Caco-2 (cell line): ENCODE measurements at regions not wholly inside any gene's neighbourhood (a gene's known extent, or its start where the extent isn't known, plus 50 kb on each side); places are given as distances from the start of the nearest gene placed in this dataset.

Experiments used
- BruUV-seq: library from RNA; stranded (reverse); fragments of 400-500 nt; replicated peaks from 2 replicates; lab custom pipeline; 2021; lab: Mats Ljungman, UMichigan
- CTCF ChIA-PET: fragments of 300-600 bp; sonication (Branson Sonifier 250); formaldehyde crosslinking; loops from one replicate; lab custom pipeline; 2022; ENCODE audit warnings: antibody characterized with exemption; lab: Charles Lee
- POLR2A ChIA-PET: fragments of 300-600 bp; sonication (Branson Sonifier 250); formaldehyde crosslinking; loops from one replicate; lab custom pipeline; 2022; ENCODE audit warnings: antibody characterized with exemption; lab: Charles Lee
- DNase-seq, 2 experiments: peaks; one replicate each; pipeline versions ENCODE4 v3.0.0 to v3.0.0-alpha.2; 2020 to 2022
- H3K27me3 ChIP-seq: replicated peaks from 2 replicates; pipeline ENCODE4 v1.6.0; 2011; ENCODE audit warnings: low read length; ENCODE audit not compliant: control insufficient read depth, insufficient read depth
- H3K36me3 ChIP-seq: 2 replicates; pipeline ENCODE4 v1.5.1; 2011; ENCODE audit warnings: low read length; ENCODE audit not compliant: control insufficient read depth, insufficient read depth
- H3K4me1 ChIP-seq: fragments of 250-450 bp; sonication (Bioruptor Pico); 2 replicates; pipeline ENCODE4 v1.5.1; 2020; ENCODE audit warnings: mild to moderate bottlenecking
- H3K4me3 ChIP-seq: 2 replicates; pipeline ENCODE4 v1.5.1; 2011; ENCODE audit warnings: low read depth, mild to moderate bottlenecking, control low read depth, low read length
- H3K9me3 ChIP-seq: fragments of 250-450 bp; sonication (Bioruptor Pico); 2 replicates; pipeline ENCODE4 v1.5.1; 2020; ENCODE audit warnings: mild to moderate bottlenecking, moderate library complexity
- H3K27ac Mint-ChIP-seq: one replicate; pipeline ENCODE4 v1.8.0; 2022; ENCODE audit warnings: mixed read lengths; ENCODE audit not compliant: unreplicated experiment
- H3K27me3 Mint-ChIP-seq: one replicate; pipeline ENCODE4 v1.8.0; 2022; ENCODE audit warnings: mixed read lengths; ENCODE audit not compliant: insufficient read depth, unreplicated experiment
- H3K36me3 Mint-ChIP-seq: one replicate; pipeline ENCODE4 v1.8.0; 2022; ENCODE audit warnings: mild to moderate bottlenecking, mixed read lengths; ENCODE audit not compliant: insufficient read depth, unreplicated experiment
- H3K4me1 Mint-ChIP-seq: one replicate; pipeline ENCODE4 v1.8.0; 2022; ENCODE audit warnings: low read depth, mixed read lengths; ENCODE audit not compliant: unreplicated experiment
- H3K4me3 Mint-ChIP-seq: one replicate; pipeline ENCODE4 v1.8.0; 2022; ENCODE audit warnings: mild to moderate bottlenecking, moderate library complexity, mixed read lengths; ENCODE audit not compliant: unreplicated experiment
- H3K9me3 Mint-ChIP-seq: one replicate; pipeline ENCODE4 v1.8.0; 2022; ENCODE audit warnings: mixed read lengths; ENCODE audit not compliant: unreplicated experiment
- intact Hi-C: fragments of 100-400 bp; cut with micrococcal nuclease; formaldehyde crosslinking; loops from one replicate; pipeline ENCODE4 v1.10.0; 2022; ENCODE audit not compliant: unreplicated experiment
- TF ChIP-seq, protein P1 (sequence below), 2 experiments: fragments of 200-600 bp in 1 of 2; IDR thresholded peaks; 1 replicate in 1 of 2; 2 replicates in 1 of 2; pipeline versions ENCODE4 v1.5.1 to v1.8.0; 2011 to 2022; ENCODE audit warnings: antibody characterized with exemption in 1 of 2, control low read depth in 1 of 2, inconsistent platforms in 1 of 2, low read depth in 1 of 2, low read length in 1 of 2, mild to moderate bottlenecking in 1 of 2, moderate library complexity in 1 of 2; ENCODE audit not compliant: insufficient read depth in 1 of 2, severe bottlenecking in 1 of 2, unreplicated experiment in 1 of 2

DNA sequence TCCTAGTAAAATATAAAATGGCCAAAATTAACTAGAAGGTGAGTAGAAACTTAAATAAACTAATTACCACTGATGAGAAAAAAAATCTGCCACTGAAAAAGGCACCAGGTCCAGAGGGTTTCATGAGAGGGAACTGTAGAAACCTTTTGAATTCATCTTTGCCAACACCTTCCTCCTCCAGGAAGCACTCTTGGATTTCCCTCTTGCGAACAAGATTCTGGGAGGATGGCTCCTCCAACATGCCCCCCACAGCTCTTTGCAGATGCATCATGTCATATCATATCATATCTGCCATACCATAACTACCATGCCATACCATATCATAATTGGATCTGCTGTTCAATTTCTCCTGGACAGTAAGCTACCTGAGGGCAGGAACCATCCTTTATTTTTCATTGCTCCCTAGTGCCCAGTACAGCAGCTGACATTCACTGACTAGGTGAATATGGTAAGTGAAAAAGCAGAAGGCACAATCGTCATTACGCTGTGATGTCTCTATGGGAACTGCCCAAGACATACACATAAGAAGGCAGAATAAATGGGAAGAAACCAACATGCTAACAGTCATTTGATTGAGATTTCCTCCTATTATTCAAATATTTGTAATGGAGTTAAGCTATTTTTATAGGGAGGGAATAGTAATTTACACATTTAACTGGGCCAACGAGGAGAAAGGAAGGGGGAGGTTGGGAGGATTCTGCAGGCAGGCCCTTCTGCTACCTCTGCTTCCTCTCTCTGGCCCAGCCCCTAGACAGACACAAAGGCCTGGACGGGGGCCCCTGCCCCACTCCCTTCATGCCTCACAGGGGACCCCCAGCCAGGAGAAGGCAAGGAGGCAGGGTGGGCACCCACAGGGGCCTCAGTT lies 110.1 kb upstream of the SMURF2 start:
- Histone ChIP-seq H3K9me3 (no peaks in the 10 kb centered on the region), H3K27me3 (no peaks in the 10 kb centered on the region), H3K4me1 (no peaks in the 10 kb centered on the region), H3K36me3 (no peaks in the 10 kb centered on the region), H3K4me3 (no peak overlapping the region)
- intact Hi-C loops: loop anchor here (10.0 kb wide), 1 partner anchor 347 kb away; no protein-coding TSS in a partner anchor
- H3K4me1 Mint-ChIP-seq: no peaks in the 10 kb centered on the region
- no peaks in the 10 kb centered on the region for H3K27me3 Mint-ChIP-seq
- peak overlapping the region; percentile 51 for H3K4me3 Mint-ChIP-seq
- ChIA-PET CTCF (no interaction called here), POLR2A (no interaction called here)
- H3K27ac Mint-ChIP-seq: peak overlapping the region; percentile 97
- no peaks in the 10 kb centered on the region for H3K36me3 Mint-ChIP-seq
- DNase-seq: no peak
- H3K9me3 Mint-ChIP-seq: no peaks in the 10 kb centered on the region
- TF ChIP-seq, protein P1, sequence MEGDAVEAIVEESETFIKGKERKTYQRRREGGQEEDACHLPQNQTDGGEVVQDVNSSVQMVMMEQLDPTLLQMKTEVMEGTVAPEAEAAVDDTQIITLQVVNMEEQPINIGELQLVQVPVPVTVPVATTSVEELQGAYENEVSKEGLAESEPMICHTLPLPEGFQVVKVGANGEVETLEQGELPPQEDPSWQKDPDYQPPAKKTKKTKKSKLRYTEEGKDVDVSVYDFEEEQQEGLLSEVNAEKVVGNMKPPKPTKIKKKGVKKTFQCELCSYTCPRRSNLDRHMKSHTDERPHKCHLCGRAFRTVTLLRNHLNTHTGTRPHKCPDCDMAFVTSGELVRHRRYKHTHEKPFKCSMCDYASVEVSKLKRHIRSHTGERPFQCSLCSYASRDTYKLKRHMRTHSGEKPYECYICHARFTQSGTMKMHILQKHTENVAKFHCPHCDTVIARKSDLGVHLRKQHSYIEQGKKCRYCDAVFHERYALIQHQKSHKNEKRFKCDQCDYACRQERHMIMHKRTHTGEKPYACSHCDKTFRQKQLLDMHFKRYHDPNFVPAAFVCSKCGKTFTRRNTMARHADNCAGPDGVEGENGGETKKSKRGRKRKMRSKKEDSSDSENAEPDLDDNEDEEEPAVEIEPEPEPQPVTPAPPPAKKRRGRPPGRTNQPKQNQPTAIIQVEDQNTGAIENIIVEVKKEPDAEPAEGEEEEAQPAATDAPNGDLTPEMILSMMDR (IDR thresholded peaks at IDR 0.05; ENCODE audit: insufficient read depth in 1 of 2, low read depth in 1 of 2, low read length in 1 of 2, severe bottlenecking in 1 of 2, unreplicated experiment in 1 of 2): no peak
- BruUV-seq: no TSS peak

DNA sequence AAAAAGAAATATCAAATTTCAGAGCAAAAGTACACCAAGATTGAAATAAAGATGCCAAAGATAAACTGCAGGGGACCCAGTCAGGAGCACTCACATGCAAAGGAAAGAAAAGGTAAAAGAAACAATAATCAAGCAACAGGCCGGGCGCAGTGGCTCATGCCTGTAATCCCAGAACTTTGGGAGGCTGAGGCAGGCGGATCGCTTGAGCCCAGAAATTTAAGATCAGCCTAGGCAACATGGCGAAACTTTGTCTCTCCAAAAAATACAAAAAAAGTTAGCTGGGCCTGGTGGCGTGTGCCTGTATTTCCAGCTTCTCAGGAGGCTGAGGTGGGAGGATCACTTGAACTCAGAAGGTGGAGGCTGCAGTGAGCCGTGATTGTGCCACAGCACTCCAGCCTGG lies 107.6 kb upstream of the SMURF2 start:
- Mint-ChIP-seq H3K4me1 (peaks cover 12% of the 10 kb centered on the region), H3K4me3 (no peak overlapping the region), H3K27ac (no peak overlapping the region), H3K36me3 (no peaks in the 10 kb centered on the region), H3K9me3 (no peaks in the 10 kb centered on the region), H3K27me3 (no peaks in the 10 kb centered on the region)
- Histone ChIP-seq H3K27me3 (no peaks in the 10 kb centered on the region), H3K36me3 (no peaks in the 10 kb centered on the region), H3K4me1 (no peaks in the 10 kb centered on the region), H3K4me3 (no peak overlapping the region), H3K9me3 (no peaks in the 10 kb centered on the region)
- intact Hi-C loops: loop anchor here (10.0 kb wide), 1 partner anchor 345 kb away; no protein-coding TSS in a partner anchor
- POLR2A ChIA-PET: no interaction called here
- no TSS peak for BruUV-seq
- TF ChIP-seq, protein P1 (IDR thresholded peaks at IDR 0.05; ENCODE audit: insufficient read depth in 1 of 2, low read depth in 1 of 2, low read length in 1 of 2, severe bottlenecking in 1 of 2, unreplicated experiment in 1 of 2): no peak
- DNase-seq: no peak
- CTCF ChIA-PET: interaction anchor here (0.5 kb wide), 1 partner anchor 68 kb away, joined by 3 read pairs; no protein-coding TSS in a partner anchor

DNA sequence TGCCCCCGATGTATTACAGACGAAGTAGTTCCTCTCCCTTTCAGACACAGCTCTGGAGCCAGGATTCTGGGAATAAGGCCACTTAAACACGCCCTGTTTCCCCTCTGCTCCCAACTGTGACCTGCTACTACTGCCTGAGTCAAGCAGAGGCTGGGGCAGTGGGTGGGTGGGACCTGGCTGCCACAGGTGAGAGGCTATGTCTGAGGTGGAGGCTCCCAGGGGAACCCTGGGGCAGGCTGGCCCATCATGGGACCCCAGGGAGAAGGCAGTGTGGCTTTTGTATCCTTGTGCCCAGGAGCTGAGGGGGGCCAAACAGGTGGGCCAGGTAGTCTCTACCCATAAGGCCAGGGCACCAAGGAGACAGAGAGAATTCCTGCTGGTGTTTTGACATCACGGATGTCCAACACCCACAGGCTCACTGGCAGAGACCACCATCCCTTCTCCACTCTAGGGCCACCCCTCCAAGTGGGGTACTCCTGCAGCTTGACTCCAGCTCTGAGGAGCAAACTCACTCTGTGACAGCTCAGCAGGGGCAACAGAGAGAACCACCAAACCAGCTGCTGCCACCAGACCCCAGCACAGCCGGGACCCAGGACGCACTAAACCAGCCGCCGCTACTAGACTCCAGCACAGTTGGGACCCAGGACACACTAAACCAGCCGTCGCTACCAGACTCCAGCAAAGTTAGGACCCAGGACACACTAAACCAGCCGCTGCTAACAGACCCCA lies 105.3 kb upstream of the SMURF2 start:
- no peaks in the 10 kb centered on the region for H3K36me3 Mint-ChIP-seq
- H3K27me3 Mint-ChIP-seq: no peaks in the 10 kb centered on the region
- no peak overlapping the region for H3K4me3 Mint-ChIP-seq
- H3K4me1 Mint-ChIP-seq: peaks cover 12% of the 10 kb centered on the region
- Histone ChIP-seq H3K9me3 (no peaks in the 10 kb centered on the region), H3K27me3 (no peaks in the 10 kb centered on the region), H3K36me3 (no peaks in the 10 kb centered on the region), H3K4me3 (no peak overlapping the region), H3K4me1 (no peaks in the 10 kb centered on the region)
- POLR2A ChIA-PET: no interaction called here
- BruUV-seq: no TSS peak
- H3K27ac Mint-ChIP-seq: no peak overlapping the region
- TF ChIP-seq, protein P1 (IDR thresholded peaks at IDR 0.05; ENCODE audit: insufficient read depth in 1 of 2, low read depth in 1 of 2, low read length in 1 of 2, severe bottlenecking in 1 of 2, unreplicated experiment in 1 of 2): no peak
- no peak for DNase-seq
- intact Hi-C loops: no loop called here
- CTCF ChIA-PET: no interaction called here
- H3K9me3 Mint-ChIP-seq: no peaks in the 10 kb centered on the region
